DMS53 treated with DMSO at 0.1 percent for 48 hours (cell line): ENCODE measurements at regions not wholly inside any gene's neighbourhood (a gene's known extent, or its start where the extent isn't known, plus 50 kb on each side); places are given as distances from the start of the nearest gene placed in this dataset.
"Not testable (repeated sequence)": the region's sequence is repeated elsewhere in the genome, so short reads cannot be mapped to it uniquely, and the experiment has no call there.

Experiments used
- DNase-seq: peaks from one replicate; lab custom pipeline; 2025; ENCODE audit not compliant: unreplicated experiment; lab: John Stamatoyannopoulos, UW

DNA sequence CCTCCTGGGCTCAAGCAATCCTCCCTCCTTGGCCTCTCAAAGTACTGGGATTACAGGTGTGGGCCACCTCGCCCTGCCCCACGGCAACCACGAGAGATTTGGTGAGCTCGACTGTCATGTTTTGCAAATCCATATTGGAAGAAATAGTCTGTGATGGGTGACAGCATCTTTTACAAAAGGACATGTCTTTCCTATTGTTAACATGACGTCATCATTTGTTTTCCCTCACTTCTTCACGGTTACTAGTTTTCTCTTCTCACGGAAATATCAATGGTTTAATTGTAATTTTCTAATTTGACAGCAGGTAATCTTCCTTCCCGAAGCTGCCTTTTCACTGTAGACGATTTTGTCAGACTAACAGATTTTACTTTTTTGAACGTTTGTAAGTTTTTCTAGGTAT lies 110.8 kb upstream of the GREM2 start:
- no peak for DNase-seq

DNA sequence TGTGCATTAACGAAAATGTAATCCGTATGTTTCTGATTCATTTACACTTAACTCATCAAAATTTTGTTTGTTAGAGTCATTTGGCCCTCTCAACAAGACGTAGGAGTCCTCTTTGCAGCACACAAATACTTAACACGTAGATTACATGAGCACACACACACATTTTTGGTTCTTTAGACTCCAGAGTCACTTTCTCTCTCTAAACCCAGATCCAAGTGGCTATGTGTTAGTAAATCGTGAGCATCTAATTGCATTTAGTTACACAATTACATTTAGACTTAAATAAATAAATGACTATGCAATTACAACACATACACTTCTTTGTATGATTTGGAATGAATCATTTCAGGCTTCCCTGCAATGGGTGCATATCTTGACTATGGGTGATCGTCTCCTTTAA lies 109.0 kb upstream of the GREM2 start:
- no peak for DNase-seq

DNA sequence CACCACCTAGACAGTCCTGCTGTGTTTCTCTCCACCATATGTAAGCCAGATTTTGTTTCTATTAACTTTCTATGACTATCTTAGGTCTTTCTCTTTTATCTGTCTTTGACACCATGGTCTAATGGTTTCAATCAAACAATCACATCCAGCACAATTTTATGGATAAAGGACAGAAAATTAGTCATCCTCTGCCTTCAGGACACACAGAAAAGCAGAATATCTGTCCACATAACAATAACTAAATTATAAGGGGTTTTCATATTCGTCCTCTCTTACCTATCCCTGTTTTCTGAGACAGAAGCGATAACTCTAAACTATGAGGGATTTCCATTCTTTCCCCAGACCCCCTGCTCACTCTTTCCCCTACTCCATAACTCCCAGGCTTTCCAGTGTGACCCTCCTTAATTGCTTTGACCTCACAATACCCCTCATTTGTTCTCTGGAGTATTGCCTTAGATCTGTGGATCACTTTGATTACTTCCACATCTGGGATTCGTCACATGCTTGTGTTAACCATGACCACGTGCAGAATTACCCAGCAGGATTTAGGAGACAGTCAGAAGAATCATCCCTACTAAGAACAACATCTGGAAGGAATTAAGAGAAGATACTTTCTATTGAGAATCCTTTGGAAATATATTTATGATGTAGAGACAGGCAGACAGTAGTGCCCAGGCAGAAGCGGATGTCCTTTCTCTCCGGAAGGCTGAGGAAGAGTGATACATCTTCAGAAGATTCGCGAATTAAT lies 108.2 kb upstream of the GREM2 start:
- DNase-seq = no peak

DNA sequence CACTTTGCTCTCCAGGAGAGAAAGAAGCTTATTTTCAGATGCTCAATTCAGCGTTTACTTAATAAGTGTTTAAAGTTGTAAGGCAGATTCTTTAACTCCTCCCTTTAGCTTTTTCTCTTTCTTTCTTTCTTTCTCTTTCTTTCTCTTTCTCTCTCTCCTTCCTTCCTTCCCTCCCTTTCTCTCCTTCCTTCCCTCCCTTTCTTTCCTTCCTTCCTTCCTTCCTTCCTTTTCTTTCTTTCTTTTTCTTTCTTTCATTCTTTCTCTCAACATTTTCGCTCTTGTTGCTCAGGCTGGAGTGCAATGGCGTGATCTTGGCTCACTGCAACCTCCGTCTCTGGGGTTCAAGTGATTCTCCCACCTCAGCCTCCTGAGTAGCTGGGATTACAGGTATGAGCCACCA lies 104.6 kb upstream of the GREM2 start:
- not testable (repeated sequence) for DNase-seq

DNA sequence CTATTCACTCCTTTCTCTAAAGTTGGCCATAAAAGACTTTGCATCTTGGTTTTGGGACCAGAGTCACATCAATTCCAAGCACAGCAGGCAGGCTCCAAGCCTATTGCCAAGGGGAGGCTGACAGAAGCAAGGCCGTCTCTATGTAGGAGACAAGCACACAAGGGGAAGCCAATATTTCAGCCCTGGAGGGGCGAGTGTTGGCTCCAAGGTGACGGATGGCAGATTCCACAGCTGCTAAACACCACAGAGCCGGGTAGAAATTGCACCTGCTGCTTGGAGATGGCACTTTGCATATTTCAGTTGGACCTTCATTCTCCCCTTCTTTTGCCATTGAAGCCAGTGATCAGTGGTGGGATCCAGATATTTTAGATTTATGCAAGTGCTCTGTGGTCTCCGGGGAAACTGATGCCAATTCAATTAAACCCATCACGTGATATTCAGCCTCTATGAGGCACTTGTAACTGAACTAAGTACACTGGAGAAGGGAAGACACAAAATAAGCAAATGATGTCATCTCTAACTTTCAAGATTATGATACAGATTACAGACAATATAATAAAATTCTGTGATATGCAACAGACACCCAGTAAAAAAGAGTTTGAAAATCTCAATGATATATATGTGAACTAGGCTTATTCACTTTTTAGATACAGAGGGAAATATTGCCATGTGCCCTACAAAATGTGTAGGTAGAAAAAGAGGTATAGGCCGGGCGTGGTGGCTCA lies 102.8 kb upstream of the GREM2 start:
- no peak for DNase-seq

DNA sequence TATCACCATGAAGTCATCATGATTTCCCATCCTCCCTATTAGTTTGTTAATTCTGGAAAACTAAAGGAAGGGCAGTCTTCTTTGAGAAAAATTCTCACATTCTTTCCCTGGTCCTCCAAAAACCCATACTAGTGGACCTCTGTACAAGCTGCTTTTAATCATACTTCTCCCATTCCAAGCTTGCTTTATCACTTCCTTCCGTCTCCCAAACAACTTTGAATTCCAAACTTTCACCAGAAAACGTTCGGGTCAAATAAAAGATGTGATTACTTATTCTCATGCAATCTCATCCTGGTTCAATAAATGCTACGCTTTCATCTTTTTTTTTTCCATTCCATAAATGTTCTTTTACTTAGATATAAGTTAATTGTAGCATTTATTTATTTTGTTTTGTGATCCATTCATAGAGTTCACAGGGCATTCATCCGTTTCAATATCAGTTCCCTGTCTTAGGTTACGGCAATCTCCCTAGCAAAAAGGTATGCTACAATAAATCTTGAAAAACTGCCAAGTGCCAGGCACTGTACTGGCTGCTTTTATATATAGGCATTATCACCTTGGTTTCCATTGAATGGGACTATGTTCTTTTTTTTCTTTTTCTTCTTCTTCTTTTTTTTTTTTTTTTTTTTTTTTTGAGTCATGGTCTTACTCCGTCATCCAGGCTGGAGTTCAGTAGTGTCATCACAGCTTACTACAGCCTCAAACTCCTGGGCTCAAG lies 100.2 kb upstream of the GREM2 start:
- DNase-seq = no peak

DNA sequence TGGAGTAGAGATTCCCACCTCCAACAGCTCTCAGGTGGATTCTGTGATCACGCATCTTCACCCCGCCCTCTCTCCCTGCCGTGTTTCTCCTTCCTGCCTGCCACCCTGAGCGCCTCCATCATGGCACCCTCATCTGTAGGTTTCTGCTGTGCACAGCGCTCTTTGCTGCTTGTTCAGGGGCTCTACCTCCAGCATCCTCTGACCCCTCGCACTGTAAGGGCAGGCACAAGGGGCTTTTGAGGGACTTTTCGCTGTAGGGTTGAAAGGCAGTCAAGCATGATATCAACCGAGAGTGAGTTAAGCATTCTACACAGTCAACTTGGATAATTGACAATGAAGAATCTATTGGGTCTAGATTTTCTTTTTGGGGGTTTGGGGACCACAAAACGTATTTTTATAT lies 99.1 kb upstream of the GREM2 start:
- DNase-seq = no peak

DNA sequence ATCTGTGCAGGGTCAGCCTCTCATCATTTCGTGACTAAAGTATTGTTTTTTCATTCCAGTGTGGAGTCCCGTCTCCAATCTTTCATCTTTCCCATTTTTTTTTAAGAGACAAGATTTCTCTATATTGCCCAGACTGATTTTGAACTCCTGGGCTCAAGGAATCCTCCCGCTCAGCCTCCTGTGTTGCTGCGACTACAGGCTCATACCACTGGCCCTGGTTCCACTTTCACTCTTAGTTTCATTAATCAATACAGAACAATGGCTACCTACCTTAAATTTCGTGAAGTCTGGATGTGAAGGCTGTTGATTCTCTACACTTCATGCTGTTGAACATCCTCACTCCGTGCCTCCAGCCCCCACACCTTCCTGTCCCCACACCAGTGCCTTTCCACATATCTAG lies 97.7 kb upstream of the GREM2 start:
- DNase-seq = no peak

DNA sequence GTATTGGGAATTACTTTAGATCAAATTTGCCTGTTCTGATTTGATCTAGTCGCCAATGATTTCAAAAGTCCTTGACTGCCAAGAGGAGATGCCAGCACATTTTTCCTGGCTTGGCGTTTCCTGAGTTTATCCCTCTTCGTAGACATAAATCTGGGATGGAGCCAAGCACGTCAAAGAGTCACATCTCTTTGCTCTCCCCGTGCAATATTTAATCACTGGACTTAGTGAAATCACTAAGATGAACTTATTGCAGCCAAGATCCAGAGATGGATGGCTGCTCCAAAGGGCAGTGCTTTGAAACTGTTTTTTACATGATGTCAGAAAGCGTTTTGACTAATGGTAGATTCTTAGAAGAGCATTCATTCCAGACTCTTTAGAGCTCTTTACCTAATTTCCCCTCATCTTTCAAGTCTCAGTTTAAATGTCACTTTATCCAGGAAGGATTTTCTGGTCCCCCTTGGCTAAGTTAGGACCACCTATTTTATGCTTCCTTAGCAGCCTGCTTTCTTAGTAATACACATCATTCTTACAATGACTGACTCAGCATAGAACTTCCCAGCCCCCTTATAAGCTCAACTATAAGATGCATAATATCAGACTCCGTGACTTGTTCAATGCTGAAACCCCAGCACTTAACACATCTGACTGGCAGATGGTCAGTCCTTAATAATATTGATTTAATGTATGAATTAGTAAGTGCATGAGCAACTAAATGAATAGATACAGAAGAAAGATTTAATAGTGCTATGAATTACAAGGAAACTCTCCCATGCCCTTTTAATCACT lies 94.4 kb upstream of the GREM2 start:
- DNase-seq = no peak

DNA sequence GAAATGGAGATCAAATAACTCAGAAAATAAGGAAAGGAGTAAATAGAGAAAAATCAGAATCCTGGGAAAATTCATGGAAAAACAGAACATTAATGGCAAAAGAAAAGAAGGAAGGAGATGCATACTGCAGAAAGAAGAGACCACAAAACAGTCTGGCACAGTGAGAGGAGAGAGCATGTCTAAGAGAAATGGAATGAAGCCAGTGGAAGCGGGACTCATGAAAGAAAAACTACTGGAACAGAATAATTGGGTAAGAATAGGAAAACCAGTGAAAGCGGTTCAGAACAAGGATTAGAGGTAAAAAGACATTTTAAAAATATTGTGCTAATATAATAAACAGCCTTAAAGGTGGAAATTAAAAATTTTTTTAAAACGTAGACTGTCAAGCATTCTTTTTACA lies 93.6 kb upstream of the GREM2 start:
- no peak for DNase-seq

DNA sequence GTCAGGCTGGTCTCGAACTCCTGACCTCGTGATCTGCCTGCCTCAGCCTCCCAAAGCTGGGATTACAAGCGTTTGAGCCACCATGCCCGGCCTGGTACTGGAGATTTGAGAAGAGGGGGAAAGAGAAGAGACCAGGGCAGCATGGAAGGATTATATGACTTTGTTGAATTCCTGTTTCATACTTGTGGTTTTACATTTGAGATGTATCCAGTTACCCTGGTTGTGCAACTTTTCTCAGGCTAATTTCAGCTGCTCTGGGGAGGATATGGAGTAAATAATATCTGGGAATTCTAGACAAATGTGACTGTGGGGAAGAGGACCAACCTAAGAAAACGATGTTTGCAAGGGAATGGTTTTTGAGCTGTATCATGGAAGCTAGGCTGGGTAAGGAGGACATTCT lies 89.5 kb upstream of the GREM2 start:
- DNase-seq = no peak

DNA sequence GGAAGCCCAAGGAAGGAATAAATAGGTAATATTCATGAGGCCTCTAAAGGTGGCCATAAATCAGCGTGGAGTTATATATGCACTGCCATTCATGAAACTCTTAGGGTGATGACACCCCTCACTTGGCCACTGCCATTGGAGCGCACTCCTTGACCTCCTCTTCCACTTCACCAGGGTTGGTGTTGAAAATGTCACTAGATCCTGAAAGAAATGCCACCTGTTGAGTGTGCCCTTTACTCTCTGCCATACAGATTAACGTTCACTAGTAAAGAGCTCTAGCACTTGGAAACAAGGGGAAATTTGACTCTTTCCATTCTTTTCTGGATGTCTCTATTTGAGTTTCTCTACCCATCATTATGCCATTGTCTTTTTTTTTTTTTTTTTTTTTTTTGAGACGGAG lies 83.5 kb upstream of the GREM2 start:
- no peak for DNase-seq

DNA sequence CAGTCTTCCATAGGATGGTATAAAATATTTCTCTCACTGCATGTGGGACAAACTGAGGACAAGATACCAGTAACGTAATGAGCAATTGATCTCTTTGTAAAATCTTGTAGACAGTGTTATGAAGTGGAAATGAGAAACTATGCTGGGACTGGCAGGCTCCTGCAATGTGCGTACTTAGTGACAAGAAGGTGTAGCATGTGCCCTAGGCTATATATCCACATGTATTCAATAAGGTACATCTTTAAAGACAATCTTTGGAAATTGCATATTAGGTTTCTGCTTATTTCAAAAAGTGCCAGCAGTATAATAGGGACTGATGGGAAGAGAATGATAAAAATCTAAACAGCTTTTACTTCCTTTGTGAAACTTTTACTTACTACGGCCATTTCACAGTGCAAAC lies 81.9 kb upstream of the GREM2 start:
- no peak for DNase-seq

DNA sequence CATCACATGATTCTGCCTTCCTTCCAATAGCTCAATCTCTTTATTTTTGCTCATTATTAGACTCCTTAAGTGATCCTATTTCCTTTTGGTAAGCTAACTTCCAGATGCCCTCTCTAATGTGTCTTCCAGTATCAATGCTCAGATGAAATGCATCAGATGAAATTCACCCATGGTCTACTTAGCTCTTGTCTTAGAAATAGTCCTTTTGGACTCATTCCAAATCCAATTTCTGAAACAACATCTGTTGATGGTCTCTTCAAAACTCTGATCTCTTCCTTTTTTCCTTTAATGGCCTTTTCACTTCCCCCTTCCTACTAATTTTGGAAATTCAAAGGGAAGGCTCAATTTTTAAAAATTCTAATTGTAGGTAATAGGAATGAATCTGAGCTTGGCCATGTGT lies 81.1 kb upstream of the GREM2 start:
- no peak for DNase-seq

DNA sequence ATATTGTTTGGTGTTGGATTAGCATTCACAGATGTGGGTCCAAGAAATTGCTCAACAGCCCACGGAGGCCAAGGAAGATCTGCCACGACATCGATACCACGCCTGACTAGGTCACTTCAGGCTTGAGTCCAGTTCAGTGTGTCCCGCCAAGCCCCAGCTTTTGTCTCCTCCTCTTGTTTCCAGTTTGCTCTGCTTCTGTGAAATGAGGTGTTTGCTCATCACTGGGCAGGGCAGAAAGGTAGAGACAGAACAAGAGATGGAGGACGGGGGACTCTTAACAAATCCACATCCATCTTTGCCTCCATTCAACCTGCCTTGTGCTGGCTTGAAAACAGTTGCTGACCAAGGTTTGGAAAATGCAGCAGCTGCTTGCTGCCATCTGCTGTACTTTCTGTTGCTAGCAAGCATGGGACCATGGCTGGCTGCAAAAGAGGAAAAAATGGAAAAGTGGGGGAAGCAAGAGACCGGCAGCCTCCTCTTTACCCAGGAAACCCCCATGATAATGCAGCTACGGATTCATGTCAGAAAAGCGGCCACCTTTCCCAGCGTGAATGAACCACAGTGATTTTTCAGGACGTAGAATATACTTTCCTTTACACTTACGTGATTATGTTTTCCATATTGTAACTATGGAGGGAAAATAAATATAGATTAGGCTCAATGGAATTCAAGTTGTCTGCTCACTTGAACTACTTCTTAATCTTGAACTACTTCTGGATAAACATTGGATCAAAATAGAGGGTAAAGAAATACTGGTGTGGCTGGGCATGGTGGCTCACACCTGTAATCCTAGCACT lies 80.2 kb upstream of the GREM2 start:
- DNase-seq = peak; percentile 41

DNA sequence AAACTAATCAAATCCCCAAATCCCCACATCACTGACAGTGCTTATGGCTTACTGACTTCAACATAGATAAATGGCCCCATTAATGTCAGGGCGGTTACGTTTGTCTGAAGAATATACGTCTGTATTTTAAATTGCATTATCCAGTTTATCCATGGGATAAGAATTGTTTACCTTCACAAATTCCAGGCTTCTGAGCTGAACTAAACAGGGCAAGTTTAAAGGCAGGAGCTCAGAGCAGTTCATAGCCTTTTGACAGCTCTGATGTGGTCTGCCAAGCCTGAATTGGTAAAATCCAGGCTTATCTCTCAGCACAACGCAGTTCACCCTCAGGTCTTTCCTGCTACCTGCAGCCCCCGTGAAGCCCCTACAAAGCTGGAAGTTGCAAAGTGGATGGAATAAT lies 79.5 kb upstream of the GREM2 start:
- DNase-seq = no peak

DNA sequence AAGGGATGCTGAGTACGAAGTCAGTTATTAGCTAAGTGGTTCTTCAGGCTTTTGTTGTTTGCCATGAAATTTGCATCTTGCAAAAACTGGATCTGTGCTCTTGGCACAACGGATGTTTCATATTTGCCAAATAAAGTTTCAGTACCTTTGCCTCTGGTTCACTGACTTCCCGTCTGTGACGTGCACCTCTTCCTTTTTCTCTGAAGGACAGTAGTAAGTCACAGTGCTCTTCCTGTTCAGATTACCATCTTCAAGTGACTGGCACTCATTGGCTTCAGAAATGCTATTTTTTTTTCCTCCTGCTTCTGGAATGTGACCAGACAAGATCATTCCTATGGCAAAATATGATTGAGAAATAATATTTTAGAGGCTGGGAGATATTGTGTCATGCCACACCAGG lies 75.9 kb upstream of the GREM2 start:
- no peak for DNase-seq

DNA sequence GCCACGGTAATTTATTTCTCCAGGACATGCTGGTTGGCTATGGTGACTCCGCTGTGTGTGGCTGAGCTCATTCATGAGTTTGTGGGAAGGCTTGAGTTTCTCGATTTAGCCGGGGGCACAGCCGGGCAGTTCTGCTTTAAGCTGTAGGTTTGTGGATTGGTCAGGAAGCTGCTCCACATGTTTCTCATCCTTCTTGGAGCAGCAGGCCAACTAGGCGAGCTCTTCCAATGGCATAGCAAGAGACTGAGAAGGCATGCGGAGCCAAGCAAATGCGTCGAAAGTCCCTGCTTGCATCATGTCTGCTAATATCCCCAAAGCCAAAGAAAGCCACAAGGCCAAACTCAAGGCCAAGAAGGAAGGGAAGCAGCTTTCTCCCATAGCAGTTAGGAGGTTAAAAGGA lies 71.6 kb upstream of the GREM2 start:
- DNase-seq = no peak

DNA sequence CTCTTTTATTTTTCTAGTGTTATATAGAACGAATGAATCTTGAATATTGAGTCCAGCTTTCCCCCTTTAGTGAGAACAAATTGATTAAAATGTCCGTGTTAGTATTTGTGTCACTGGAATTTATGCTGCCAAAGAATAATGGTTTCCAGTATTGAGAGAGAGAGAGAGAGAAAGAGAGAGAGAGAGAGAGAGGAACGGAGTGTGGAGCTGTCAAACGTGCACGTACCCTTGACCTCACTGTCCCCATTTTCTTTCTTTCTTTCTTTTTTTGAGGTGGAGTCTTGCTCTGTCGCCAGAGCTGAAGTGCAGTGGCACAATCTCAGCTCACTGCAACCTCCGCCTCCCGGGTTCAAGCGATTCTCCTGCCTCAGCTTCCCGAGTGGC lies 70.9 kb upstream of the GREM2 start:
- no peak for DNase-seq

DNA sequence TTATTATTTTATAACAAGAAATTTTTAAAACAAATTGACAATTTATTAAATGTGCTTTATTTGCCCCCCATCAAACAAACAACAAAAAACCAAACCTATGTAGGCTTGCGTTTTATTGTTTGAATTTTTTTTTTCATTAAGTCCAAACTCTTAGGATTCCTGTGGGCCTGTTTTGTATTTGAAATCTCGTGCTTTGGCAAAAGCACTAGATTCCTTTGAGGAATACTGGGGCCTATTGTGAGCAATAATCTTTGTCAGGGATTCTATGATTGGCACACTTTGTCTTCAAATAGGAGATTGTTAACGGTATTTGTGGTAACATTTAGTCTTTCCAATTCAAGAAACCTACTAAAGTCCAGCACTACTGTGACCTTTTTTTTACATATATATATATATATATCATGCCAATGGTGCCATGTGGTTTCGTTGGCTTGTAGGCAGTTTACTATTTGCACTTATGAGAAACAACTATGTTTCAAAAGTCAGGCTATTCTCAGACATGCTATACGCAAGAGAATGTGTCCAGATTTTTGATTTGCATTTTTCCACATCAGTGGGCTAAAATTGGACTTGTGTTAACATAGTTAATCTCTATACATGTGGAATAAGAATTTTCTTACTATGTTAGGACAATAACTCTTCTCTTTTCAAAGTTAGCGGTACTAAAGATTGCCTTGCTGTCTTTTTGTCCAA lies 70.4 kb upstream of the GREM2 start:
- DNase-seq = no peak
